Islet of Langerhans (tissue), 1 donor: ENCODE measurements at regions not wholly inside any gene's neighbourhood (a gene's known extent, or its start where the extent isn't known, plus 50 kb on each side); places are given as distances from the start of the nearest gene placed in this dataset.

Experiments
- FAIRE-seq: peaks from one replicate; lab custom pipeline; 2011; peaks lifted over from hg19 to GRCh38; lab: Jason Lieb, UNC

- no peak for FAIRE-seq
These were observed 2213.9 kb upstream of the PCDH20 start for GRCh38 chr13:63629591-63629990.

- FAIRE-seq: no peak
These were observed 2212.7 kb upstream of the PCDH20 start for GRCh38 chr13:63628310-63628709.

GRCh38 chr13:63625869-63626268 lies 2210.2 kb upstream of the PCDH20 start:
- FAIRE-seq: no peak

GRCh38 chr13:63614874-63615612 lies 2199.4 kb upstream of the PCDH20 start:
- FAIRE-seq: no peak

DNA sequence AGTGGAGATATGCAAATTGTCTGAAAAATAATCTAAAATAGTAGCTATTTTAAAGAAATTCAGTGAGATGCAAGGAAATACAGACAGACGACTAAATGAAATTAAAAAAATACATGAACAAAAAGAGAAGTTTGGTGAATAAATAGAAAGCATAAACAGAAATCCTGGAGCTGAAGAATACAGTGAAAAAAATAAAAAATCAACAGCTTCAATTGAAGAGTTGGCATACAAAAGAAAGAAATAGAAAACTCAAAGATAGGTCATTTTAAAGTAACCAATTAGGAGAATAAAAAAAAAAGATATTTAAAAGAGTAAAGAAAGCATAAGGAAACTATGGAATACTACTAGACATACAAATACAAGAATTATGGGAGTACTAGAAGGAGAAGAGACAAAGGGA lies 2191.5 kb upstream of the PCDH20 start:
- FAIRE-seq: no peak

DNA sequence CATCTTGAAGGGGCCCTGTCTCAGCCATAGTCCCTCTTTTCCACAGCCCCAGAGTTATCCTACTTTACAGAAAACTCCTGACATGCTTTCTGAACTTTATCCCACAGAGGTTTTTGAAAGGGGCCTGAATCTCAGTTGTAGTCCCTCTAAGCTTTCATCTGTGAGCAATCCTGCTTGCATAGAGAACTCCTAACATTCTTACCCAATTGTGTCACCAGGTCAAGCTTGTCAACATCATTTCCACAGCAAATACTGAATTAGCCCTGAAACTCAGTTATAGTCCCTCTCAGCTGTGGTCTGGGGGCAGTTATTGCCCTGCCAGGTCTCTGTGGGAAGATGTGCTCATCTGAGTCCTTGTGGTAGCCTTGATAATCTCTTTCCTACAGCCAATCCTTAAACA lies 2190.3 kb upstream of the PCDH20 start:
- no peak for FAIRE-seq

DNA sequence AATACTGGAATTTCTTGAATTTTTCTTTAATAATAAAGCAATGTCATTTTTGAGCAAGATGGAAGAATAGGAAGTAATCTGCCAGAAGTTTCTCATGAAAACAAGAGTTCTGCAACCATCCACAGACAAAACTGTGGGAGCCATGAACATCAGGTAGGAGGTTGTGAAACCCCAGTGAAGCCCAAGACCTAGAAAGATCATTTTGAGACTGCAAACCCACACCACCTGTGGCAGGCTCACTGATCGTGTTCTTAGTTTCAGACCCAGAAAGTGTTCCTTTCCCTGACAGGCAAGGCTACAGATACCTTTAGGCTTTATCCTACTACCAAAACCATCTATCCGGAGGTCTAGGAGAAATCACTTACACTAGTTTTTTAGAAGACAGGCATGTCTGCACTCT lies 2189.8 kb upstream of the PCDH20 start:
- FAIRE-seq: no peak

DNA sequence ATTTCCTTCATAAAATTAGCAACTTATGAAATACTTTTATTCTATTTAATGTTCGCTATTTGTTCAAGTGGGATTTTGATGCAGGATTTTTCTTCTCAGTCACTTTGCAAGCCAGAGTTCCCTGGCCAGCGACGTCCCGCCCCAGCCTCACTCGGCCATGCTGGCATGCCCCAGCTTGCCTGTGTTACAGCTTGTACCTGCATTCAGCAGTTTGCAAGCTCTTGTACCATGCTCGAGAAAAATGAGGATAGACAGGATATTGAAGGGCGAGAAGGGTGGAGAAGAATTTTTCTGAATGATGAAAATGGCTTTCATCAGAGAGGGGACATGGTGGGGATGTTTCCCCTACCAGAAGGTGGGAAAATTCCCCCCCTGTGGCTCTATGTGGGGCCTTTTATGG lies 2180.2 kb upstream of the PCDH20 start:
- FAIRE-seq: no peak

DNA sequence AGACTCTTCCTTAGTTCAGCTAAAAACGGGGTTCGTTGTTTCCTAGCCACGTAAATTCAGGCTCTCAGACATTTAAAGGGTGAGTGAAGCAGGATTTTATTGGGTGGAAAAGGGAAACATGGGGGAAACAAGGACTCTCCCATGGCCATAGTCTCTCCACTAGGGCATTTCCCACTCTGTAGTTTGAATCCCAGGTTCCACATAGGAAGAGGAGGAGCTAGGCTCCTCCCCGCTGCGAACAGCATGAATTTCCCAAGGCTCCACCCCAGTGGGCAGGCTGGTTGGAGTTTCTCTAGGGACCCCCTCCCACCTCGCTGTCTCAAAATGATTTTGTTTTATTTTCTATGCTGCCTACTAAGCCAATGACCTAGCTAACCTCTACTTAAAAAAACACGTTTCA lies 2170.8 kb upstream of the PCDH20 start:
- FAIRE-seq: no peak

DNA sequence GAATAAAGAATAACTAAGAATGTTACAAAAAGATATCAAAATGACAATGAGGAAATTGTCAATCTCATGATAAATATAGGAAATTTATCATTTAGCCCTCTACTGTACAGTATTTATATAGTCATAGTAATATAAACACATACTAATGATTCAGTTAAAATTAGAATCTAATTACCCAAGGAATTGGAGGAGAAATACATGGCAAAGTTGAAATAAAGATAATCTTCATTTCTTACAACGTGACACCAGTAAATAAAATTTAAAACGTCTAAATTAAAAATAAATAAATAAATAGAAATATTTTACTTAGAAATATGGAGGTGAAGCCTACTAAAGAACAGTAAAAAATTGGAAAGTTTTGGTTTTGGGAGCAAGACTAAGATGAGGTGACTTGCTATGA lies 2163.1 kb upstream of the PCDH20 start:
- FAIRE-seq: no peak

- FAIRE-seq: no peak
These were observed 2151.4 kb upstream of the PCDH20 start for GRCh38 chr13:63567031-63567430.

DNA sequence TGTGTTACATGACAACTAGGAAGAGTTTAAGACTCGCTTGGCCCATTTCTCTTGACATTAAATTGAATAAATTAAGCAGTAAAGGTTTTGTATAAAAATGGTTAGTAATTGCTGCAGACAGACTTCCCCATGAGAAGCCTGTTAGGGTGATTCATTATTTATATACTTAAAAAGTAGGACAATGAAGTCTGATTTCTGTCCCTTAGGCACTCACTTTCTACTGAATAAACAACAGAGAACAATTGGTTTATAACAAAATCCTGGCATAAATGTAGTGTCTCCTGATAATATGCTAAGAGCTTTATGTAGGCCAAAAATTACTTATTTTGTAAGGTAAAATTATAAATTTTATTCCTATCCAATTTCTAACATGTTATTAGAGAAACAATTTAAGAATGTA lies 2138.5 kb upstream of the PCDH20 start:
- FAIRE-seq: peak; percentile 47

- FAIRE-seq: no peak
These were observed 2136.1 kb upstream of the PCDH20 start for GRCh38 chr13:63551731-63552130.

GRCh38 chr13:63546524-63546923 lies 2130.9 kb upstream of the PCDH20 start:
- no peak for FAIRE-seq

- no peak for FAIRE-seq
These were observed 2127.1 kb upstream of the PCDH20 start for GRCh38 chr13:63542770-63543169.

- FAIRE-seq: no peak
These were observed 2125.7 kb upstream of the PCDH20 start for GRCh38 chr13:63541336-63541735.

- FAIRE-seq: no peak
These were observed 2124.4 kb upstream of the PCDH20 start for GRCh38 chr13:63540061-63540460.

DNA sequence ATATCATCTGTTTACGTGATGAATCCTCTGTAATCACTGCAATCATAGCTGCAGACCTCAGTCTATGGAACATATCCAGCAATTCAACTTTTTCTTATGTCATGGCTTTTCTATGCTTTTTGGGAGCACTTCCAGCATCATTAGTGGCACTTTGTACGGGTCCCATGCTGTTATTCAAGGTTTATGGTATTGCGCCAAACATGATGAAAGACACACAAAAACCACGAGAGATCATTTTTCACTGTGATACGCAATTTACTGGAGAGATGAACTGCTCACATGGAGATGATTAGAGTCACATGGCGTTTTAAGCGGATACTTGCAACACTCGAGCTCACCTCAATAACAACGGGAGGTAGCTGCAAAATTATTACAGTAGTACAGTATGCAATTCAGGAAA lies 2101.7 kb upstream of the PCDH20 start:
- no peak for FAIRE-seq

- FAIRE-seq: no peak
These were observed 2100.5 kb upstream of the PCDH20 start for GRCh38 chr13:63516124-63516523.

DNA sequence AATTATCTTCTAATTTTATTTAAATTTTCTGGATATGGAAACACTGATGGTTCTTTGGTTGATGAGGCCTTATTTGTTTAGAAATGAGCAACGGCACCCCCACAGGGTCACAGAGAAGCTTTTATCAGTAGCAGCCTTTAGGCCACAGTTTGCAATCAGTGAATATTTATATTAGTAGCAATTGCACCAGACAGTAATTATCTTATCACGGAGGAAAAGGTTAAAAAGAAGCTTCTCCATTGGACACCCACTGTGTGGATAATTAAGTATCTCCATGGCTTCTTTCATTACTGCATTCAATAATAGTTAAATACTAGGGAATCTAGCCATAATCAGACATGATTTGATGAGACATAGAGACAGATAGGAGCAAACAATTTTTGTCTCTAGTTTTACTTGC lies 2099.2 kb upstream of the PCDH20 start:
- no peak for FAIRE-seq

DNA sequence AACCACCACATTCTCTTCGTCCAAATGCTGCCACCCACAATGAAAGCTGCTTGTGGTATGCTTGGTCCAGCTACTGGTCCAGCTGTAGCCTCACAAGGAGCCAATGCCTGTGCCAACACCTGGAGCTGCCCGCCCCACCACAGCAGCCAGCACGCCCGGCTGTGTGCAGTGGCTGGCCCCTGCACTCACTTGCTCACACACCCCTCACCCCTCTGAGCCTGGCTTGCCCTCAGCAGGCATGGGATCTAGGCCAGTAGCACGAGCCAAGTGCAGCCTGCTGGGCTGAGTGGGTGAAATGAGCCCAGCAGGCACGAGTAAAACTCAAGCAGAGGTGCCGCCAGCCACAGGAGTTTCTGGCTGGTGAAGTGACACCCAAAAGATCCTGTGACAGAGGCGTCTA lies 2096.4 kb upstream of the PCDH20 start:
- FAIRE-seq: no peak

GRCh38 chr13:63501702-63502101 lies 2086.1 kb upstream of the PCDH20 start:
- peak; percentile 98 for FAIRE-seq

GRCh38 chr13:63497601-63498000 lies 2082.0 kb upstream of the PCDH20 start:
- peak; percentile 5 for FAIRE-seq

DNA sequence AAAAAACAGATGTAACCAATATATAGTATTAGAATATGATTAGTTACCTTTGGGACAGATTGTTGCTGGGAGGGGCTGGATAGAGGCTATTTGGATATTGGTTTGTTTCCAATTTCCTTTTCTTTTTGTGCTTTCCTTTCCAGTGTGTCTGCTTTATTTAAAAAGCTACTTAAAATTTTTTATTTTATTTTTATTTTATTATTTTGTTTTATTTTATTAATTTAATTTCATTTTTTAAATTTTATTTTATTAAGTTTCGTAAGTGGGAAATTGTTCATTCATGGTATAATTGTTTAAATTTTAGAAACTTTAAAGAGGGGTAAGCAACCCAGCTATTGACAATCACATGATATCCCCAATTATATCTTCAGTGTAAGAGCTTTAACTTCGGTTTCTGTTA lies 2077.0 kb upstream of the PCDH20 start:
- FAIRE-seq: no peak

DNA sequence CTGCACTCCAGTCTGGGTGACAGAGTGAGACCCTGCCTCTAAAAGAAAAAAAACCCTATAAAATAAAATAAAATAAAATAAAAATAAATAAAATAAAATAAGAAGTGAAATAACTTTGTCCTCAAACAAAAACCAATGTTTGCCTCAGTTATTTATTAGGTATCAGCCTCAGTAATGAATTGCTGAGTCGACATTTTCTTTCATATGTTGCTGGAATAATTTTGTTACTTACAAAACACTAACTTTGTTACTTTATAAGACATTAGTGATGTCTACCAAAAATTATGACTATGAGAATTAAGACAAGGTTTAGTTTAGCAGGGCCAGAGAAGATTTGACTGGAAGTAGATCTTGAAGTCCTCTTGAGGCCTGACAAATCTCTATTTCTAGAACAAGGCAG lies 2074.5 kb upstream of the PCDH20 start:
- FAIRE-seq: no peak
